Ishikawa (cell line): ENCODE measurements at regions not wholly inside any gene's neighbourhood (a gene's known extent, or its start where the extent isn't known, plus 50 kb on each side); places are given as distances from the start of the nearest gene placed in this dataset.

Experiments used
- CEBPB ChIP-seq: IDR thresholded peaks from 2 replicates; pipeline ENCODE4 v1.6.1; 2012
- CREB1 ChIP-seq: IDR thresholded peaks from 2 replicates; pipeline ENCODE4 v1.6.1; 2012; ENCODE audit warnings: low read depth
- EGR1 ChIP-seq: IDR thresholded peaks from 2 replicates; pipeline ENCODE4 v1.6.1; 2012
- EP300 ChIP-seq: IDR thresholded peaks from 2 replicates; pipeline ENCODE4 v1.6.1; 2012; ENCODE audit warnings: borderline replicate concordance
- FOXM1 ChIP-seq: IDR thresholded peaks from 2 replicates; pipeline ENCODE4 v1.6.1; 2012; ENCODE audit warnings: low read depth, borderline replicate concordance
- NFIC ChIP-seq: IDR thresholded peaks from 2 replicates; pipeline ENCODE4 v1.6.1; 2012
- RAD21 ChIP-seq: IDR thresholded peaks from 2 replicates; pipeline ENCODE4 v1.6.1; 2012; ENCODE audit warnings: low read depth
- TAF1 ChIP-seq: IDR thresholded peaks from 2 replicates; pipeline ENCODE4 v1.6.1; 2012; ENCODE audit warnings: low read depth, mild to moderate bottlenecking
- TCF12 ChIP-seq: IDR thresholded peaks from 2 replicates; pipeline ENCODE4 v1.6.1; 2012; ENCODE audit warnings: low read depth
- TEAD4 ChIP-seq: IDR thresholded peaks from 2 replicates; pipeline ENCODE4 v1.6.1; 2012
- TF ChIP-seq, protein P1 (sequence below): IDR thresholded peaks from 2 replicates; pipeline ENCODE4 v1.6.1; 2012; ENCODE audit warnings: low read depth, mild to moderate bottlenecking
- TF ChIP-seq, protein P2 (sequence below): IDR thresholded peaks from 2 replicates; pipeline ENCODE4 v1.6.1; 2012

GRCh38 chr5:2136728-2137333, 254.1 kb upstream of the IRX4 start:
- TF ChIP-seq, protein P1, sequence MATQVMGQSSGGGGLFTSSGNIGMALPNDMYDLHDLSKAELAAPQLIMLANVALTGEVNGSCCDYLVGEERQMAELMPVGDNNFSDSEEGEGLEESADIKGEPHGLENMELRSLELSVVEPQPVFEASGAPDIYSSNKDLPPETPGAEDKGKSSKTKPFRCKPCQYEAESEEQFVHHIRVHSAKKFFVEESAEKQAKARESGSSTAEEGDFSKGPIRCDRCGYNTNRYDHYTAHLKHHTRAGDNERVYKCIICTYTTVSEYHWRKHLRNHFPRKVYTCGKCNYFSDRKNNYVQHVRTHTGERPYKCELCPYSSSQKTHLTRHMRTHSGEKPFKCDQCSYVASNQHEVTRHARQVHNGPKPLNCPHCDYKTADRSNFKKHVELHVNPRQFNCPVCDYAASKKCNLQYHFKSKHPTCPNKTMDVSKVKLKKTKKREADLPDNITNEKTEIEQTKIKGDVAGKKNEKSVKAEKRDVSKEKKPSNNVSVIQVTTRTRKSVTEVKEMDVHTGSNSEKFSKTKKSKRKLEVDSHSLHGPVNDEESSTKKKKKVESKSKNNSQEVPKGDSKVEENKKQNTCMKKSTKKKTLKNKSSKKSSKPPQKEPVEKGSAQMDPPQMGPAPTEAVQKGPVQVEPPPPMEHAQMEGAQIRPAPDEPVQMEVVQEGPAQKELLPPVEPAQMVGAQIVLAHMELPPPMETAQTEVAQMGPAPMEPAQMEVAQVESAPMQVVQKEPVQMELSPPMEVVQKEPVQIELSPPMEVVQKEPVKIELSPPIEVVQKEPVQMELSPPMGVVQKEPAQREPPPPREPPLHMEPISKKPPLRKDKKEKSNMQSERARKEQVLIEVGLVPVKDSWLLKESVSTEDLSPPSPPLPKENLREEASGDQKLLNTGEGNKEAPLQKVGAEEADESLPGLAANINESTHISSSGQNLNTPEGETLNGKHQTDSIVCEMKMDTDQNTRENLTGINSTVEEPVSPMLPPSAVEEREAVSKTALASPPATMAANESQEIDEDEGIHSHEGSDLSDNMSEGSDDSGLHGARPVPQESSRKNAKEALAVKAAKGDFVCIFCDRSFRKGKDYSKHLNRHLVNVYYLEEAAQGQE: no peak
- TF ChIP-seq FOXM1 (no peak), CEBPB (no peak), TAF1 (no peak), EP300 (no peak), TEAD4 (no peak), EGR1 (peak; percentile 83), TCF12 (no peak), RAD21 (no peak), CREB1 (no peak), NFIC (no peak)
- TF ChIP-seq, protein P2, sequence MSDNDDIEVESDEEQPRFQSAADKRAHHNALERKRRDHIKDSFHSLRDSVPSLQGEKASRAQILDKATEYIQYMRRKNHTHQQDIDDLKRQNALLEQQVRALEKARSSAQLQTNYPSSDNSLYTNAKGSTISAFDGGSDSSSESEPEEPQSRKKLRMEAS: no peak
